ENCODE measurements at regions not wholly inside any gene's neighbourhood (a gene's known extent, or its start where the extent isn't known, plus 50 kb on each side); places are given as distances from the start of the nearest gene placed in this dataset.
A peak's percentile ranks its signal among the peaks of the same experiment; 100 is the strongest.
"Not testable (repeated sequence)": the region's sequence is repeated elsewhere in the genome, so short reads cannot be mapped to it uniquely, and the experiment has no call there.

DNA sequence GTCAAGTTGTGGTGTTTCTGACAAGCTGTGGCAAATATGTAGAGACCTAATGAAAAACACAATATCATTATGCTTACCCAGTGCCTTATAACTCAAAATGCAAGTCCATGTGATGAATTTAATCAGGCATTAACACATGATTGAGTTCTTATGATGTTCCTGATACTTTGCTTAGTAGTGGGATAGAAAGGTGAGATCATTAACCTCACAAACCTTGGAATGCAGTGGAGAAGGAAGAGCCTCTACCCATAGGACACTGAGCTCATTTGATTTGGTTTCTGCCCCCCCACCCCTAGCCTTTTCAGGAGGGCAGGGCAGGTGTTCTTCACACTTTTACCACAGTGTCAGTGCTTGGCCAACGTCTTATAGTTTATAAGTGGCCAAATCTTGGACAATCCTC lies 683.6 kb upstream of the CPEB2 start:
- DNase-seq (ENCODE audit: low read depth), result no peak

DNA sequence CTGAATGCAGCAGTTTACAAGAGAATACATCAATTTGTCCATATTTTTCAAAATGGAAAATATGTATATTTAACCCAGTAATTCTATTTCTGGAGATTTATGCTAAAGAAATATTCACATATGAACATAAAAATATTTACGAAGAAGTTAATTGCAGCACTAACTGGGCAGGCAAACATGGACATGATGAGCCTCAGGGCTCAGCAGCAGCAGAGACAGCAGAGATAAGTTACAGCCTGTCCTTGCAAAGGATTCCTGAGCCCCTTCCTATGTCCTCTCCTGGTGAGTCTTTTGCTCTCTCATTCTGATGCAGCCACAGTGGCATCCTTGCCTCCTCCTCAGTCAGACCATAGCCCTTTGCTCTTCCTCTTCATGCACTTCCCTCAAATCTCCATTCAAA lies 680.6 kb upstream of the CPEB2 start:
- DNase-seq (ENCODE audit: low read depth), result no peak

DNA sequence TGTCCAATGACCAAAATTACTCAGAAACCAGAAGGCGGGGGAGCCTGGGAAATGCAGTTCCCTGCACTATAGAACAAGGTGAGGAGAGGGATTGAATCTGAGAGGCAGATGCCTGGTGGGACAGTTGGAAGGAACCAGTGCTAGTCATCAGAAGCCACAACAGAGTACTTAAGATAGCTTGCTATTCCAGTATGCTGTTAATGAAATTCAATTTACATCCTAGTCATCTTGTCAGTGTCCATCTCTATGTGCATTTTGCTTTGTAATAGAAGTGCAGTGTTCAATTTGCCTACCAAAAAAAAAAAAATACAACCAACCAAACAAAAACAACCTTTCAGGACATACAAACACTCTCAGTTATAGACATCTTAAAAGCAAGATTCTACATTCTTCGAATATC lies 679.1 kb upstream of the CPEB2 start:
- no peak for DNase-seq (ENCODE audit: low read depth)

DNA sequence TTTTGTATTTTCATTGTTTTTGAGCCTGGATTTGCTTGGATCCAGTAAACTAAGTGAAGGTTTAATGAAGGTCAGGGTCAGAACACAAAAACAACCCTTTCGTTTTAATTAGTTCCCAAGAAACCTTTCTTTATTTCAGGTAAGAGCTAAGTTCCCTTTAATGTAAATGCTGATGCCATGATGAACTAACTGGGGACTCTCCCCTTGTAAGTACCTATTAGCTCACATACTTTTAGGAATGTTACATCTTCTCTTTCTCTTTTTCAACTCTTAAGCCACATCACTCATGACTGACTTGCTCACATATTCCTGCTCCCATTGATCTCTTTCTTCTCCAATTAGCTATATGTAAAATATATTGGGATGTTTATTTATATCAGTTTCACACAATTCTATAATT lies 673.1 kb upstream of the CPEB2 start:
- DNase-seq (ENCODE audit: low read depth), result no peak

DNA sequence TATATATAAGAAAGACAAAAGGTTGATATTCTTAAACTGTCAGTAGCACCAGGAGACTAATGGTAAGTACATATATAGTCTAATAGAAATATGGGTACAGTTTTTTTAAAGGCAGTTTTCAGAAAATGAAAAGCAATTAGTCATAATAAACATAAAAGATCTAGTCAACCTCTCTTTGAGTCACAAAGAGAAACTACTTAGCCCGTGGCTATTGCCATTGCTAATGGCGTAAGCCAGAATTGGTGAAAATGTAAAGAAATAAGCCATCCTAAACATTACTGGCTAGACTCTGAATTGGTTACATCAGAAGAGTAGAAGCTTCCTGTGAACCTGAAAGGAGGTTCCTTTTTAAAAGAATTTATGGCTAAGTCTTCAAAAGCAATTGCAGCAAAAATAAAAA lies 668.7 kb upstream of the CPEB2 start:
- DNase-seq (ENCODE audit: low read depth), result no peak

DNA sequence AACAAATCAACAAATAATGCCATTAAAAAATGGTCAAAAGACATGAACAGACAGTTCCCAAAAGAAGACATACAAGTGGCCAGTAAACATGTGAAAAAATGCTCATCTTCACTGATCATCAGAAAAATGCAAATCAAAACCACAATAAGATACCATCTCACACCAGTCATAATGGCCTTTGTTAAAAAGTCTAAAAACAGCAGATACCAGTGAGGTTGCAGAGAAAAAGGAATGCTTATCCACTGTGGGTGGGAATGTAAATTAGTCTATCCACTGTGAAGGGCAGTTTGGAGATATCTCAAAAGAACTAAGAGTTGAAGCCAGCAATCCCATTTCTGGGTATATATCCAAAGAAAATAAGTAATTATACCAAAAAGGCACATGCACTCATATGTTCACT lies 668.1 kb upstream of the CPEB2 start:
- no peak for DNase-seq (ENCODE audit: low read depth)

DNA sequence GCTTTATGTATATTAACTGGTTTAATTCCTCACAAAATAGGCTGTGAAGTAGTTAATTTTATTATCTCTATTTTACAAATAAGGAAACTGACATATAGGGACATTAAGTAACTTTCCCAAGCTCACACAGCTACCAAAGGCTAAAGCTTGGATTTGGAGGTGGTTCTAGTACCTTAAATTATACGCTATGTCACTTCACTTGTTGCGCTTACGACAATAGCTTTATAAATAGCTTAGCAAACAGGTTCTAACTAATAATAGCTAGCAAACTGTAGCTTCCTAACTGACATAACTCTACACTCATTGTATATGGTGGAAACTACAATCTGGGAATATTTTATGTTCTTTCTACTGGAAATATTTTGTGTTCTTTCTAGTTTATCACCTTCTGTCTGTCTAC lies 666.4 kb upstream of the CPEB2 start:
- DNase-seq (ENCODE audit: low read depth), result no peak

DNA sequence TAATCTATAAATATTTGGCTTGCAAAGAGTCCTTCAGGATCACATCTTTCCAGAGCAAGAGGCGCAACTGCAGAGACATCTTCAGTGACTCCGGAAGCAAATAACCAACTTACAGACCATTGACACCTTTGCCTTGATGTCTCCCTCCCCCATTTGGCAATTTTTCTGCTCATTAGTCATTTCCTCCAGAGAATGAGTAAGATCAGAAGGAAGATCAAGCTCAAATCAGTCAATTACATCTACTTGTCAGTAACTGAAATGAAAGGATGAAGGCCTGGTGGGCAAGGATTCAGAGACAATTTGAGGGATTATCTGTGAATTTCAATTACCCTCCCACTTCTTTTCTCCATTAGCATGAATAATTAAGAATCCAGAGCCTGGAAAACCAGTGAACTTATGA lies 665.6 kb upstream of the CPEB2 start:
- DNase-seq (ENCODE audit: low read depth), result no peak

DNA sequence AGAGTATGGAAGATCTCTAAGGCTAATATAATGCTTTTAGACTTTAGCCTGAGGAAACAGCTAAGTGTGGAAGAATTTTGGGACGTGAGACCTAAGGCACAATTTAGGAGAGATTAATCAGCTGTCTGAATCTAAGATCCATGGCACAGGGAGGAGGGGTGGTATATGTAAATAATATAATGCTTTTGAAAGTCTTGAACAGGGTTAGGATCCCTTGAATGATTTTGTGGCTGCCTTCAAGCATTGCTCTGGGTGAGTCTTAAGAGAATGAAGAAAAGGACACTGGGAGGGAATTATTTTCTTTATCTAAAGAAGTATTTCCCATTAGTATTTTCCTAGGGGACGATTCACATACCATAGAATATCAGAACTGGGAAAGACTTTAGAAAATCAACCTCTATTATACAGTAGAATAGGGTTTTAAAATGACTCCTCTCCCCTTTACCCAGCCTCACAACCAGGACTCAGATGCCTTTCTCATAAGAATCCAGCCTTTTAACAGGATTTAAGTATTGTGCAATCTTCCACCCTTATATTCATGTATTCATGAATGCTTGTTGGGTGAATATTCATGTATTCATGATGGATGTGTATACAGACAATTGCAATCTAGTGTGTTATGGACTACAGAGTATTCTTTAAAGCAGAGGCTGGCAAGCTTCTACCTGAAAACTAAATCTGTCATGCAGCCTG lies 664.2 kb upstream of the CPEB2 start:
- peak; percentile 6 for DNase-seq (ENCODE audit: low read depth)

DNA sequence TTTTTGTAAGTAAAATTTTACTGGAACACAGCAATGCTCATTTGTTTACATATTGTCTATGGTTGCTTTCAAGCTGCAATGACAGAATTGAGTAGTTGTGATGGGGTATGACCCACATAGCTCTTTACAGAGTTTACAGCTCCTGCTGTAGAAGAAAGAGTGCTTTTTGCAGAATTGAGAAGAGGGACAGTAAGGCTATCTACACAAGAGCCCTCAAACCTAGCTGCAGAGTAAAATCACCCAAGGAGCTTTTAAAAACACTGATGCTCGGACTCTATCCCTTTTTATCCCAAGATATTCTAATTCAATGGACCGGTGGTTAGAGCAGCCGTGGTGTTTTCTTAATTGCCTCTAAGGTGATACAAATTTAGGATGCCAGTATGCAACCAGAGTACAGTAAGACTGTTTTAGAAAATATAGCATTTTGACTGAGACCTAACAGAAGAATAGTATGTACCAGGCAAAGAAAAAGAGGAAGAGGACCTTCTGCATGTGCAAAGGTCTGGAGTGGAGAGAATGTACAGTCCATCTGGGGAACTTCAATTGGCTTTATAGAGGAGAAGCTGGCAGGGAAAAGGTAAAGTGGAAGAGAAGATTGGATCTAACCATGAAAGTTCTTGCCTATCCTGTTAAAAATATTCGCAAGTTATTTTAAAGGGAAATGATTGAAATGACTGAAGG lies 663.6 kb upstream of the CPEB2 start:
- no peak for DNase-seq (ENCODE audit: low read depth)

DNA sequence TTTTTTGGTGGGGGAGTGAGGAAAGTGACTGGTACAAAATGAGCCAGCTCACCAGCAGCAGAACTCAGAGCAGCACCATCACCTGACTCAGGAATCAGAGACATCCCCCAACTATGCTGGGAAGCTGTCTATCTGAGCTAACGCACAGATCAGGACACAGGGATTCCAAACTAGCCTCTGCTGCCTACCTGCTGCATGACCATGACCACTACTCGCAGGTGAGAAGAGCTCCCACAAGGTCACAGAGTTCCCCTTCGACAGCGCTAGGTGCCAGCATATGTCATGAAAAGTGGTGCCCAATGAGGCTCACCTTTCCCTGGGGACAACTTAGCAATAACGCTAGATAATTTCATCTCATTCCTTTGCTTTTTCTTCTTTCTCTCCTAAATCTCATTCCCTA lies 662.6 kb upstream of the CPEB2 start:
- no peak for DNase-seq (ENCODE audit: low read depth)

DNA sequence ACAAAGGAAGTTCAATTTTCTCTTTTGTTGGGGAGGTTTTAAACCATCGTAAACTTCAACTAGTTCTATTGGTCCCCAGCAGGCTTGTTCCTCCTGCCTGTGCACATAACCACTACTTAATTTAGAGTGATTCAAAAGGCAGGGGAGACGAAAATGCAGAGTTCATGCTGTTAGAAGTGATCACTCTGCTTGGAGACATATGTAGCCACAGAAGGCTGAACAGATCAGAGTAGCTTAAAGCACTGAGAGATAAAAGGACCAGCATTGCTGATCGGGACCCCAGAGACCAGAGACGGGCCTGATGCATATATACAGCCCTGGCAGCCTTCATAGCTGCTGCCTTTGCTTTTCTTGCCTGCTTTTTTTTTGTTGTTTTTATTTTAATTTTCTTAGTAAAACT lies 662.0 kb upstream of the CPEB2 start:
- no peak for DNase-seq (ENCODE audit: low read depth)

DNA sequence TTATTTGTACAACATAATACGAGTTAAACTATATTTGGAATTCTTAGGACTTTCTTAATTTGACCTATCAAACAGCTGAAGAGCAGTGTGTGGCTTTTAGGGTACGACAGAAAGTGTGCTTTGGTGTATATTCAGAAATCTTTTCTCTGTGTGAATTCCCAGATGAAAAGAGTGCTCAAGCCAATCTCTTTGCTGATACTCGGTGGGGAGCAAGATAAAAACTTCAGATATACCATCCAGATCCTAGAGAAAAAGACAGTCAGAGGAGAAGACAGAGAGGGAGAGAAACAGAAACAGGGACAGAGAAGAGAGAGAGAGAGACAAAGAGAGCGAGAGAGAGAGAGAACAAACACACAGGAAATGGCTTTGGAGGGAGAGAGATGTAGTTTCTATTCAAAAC lies 658.3 kb upstream of the CPEB2 start:
- no peak for DNase-seq (ENCODE audit: low read depth)

DNA sequence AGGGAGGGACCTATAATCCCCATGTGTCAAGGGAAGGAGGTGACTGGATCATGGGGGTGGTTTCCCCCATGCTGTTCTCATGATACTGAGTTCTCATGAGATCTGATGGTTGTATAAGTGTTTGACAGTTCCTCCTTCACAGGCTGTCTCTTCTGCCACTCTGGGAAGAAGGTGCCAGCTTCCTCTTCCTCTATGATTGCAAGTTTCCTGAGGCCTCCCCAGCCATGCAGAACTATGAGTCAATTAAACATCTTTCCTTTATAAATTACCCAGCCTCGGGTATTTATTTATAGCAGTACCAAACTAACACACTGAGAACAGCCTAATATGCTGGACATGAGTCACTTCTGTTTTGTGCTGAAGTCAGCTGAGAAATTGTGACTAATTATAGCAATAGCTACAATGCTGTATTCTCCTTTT lies 656.9 kb upstream of the CPEB2 start:
- peak; percentile 28 for DNase-seq (ENCODE audit: low read depth)

DNA sequence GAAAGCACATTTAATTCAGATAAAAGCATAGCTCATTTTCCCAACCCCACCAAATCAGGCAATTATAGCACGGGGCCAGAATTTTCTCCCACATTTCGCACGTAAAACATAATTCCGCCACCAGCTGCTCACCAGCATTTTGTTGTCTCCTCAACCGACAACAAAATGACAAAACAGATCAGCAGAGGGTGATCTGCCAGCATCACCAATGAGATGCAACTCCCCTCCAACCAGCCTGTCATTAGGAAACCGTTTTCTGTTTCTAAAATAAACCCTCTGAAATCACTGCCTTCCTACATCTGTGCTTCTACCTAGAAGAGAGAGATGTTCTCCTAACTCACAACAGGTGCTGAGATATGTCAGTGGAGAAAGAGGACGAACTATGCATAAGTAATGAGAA lies 654.8 kb upstream of the CPEB2 start:
- no peak for DNase-seq (ENCODE audit: low read depth)

DNA sequence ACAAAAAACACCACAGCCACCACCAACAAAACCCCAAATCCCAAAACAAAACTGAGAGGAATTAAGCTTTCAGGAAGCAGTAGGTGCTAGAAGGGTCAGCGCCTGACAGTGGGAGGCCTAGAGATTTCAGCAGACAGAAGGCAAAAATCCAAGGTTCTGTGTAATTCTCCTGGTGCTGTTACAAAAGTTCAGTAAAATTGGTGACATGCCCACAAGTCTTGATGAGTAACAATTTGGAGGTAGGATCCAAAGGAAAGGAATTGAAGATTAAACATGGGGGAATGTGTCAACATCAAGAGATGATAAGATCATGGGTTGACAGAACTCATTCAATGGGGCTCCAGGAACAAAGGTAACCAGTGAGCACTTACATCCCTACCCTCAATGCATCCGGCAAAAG lies 653.8 kb upstream of the CPEB2 start:
- no peak for DNase-seq (ENCODE audit: low read depth)

DNA sequence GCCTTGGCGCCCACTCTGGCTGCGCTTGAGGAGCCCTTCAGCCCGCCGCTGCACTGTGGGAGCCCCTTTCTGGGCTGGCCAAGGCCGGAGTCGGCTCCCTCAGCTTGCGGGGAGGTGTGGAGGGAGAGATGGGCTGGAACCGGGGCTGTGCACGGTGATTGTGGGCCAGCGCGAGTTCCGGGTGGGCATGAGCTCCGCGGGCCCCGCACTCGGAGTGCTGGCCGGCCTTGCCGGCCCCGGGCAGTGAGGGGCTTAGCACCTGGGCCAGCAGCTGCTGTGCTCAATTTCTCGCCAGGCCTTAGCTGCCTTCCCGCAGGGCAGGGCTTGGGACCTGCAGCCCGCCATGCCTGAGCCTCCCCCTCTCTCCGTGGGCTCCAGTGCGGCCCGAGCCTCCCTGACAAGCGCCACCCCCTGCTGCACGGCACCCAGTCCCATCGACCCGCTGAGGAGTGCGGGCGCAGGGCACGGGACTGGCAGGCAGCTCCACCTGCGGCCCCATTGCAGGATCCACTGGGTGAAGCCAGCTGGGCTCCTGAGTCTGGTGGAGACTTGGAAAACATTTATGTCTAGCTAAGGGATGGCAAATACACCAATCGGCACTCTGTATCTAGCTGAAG lies 643.6 kb upstream of the CPEB2 start:
- DNase-seq (ENCODE audit: low read depth), result not testable (repeated sequence)

DNA sequence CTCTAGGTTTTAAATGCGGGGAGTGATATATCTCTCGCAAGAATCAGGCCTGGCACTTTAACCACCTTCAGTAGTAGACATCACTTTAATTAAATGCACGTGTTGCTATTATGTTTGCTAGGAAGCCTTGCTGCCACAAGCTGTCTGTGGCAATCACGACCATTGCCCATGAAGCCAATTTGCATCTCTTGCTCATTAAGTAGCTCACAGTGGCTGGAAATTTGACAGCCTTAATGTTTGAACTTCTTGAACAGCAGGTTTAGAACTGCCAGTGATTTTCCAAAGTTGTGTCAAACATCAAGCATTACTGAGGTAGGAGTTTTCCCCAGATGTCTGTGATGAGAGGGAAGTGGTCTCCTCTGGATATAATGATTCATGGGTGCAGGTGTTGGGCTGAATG lies 642.3 kb upstream of the CPEB2 start:
- no peak for DNase-seq (ENCODE audit: low read depth)

DNA sequence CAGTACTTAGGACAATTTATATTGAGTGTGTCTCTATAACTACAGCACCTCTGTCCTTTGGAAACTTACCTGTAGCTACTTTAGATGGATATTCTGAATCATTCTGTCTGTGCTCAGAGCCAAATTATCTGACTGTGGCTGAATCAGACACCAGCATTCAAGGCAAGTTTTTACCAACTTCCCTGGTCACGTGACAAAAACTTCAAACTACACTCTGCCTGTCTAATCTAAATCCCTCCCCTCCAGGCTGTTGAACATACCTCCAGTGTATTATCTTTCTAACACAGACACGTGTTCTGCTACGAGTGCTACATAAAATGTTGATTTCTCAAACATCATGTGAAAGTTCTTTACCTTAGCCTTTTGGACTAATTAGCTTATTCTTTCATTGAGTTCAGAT lies 641.2 kb upstream of the CPEB2 start:
- no peak for DNase-seq (ENCODE audit: low read depth)

DNA sequence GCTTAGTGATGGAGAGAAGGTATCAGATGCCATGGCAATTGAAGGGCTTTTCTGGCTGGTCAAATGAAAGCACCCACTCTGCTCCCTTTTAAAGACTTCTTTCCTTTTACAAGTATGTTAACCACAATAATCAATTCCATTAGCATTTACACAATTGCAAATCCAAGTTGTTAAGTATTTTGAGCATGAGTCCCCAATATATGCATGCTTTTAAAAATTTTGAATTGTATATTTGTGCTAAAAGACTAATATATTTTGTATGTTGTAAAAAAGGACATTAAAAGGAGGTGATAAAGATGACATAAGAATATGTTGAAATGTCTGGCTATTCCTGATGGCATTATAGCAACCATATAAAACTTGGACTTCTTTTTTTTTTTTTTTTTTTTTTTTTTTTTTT lies 639.9 kb upstream of the CPEB2 start:
- no peak for DNase-seq (ENCODE audit: low read depth)

DNA sequence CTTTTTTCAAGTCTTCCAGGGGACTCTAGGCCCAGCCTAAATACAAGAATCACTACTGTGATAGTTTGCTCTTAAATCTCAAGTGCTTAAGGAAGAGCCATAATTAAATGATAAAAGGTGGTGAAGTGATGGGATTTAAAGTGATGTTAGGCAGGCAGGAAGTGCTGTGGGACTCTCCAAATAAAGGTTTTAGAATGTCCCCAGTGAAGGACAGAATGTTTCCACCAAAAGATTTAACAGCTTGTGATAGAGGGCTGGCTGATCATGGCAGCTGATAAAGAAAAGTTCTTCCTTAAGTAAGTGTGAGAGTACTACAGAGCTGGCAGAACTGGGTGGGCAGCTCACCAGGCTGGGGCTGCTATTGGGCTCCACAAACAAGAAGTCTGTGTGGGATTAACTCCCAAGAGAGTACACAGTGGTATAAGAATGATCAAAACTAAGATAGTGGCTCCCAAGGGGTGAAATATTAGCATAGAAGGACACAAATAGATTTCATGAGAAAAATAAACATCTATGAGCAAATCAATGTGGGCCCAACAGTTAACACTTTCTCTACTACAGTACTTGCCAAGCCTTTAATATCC lies 637.2 kb upstream of the CPEB2 start:
- DNase-seq (ENCODE audit: low read depth), result no peak

DNA sequence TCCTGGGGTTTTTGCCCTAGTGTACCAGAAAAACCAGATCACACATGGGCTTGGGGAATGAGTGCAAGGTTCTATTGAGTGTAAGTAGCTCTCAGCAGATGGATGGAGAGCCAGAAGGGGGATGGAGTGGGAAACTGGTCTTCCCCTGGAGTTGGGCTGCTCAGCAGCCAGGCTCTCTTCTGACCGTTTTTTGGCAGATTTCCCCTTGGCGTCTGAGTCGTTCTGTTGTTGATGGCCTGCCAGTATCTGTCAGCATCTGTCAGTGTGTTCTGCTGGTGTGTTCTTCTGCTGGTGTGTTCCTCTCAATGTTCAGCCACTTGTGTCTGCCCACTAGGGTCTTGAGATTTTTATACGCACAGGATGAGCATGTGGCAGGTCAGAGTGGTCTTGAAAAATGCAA lies 633.9 kb upstream of the CPEB2 start:
- DNase-seq (ENCODE audit: low read depth), result no peak

DNA sequence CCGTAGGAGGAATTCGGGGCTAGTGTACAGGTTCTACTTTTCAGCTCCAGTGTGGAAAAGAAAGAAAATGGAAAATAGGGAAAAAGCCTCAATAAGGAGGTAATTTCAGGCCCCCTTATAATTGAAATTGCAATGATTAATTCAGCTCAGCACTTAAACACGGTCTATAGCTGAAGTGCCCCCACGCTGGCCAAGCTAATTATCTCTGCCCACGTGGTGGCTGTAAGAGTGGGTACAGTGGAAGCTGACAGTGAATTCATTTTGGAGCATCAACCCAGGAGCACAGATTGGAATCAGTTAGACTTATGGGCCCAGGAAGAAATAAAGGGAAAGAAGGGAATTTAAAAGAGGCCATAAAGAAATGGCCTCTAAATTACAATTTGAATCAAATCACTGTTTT lies 631.1 kb upstream of the CPEB2 start:
- no peak for DNase-seq (ENCODE audit: low read depth)

Measured in non-pigmented ciliary epithelial cell (primary cell).